ENCODE measurements at regions not wholly inside any gene's neighbourhood (a gene's known extent, or its start where the extent isn't known, plus 50 kb on each side); places are given as distances from the start of the nearest gene placed in this dataset.

- TF ChIP-seq CTCF (IDR thresholded peaks at IDR 0.05; ENCODE audit: insufficient read depth, low read length, poor library complexity, severe bottlenecking) (no peak), EZH2phosphoT487 (conservative IDR thresholded peaks at IDR 0.05; ENCODE audit: low read length) (no peak)
Measured at GRCh38 chr1:58305622-58306021, 240.9 kb downstream of the OMA1 start.
